Osteocyte (in vitro differentiated cells): ENCODE measurements at regions not wholly inside any gene's neighbourhood (a gene's known extent, or its start where the extent isn't known, plus 50 kb on each side); places are given as distances from the start of the nearest gene placed in this dataset.

Experiments
- DNase-seq: peaks from one replicate; pipeline ENCODE4 v3.0.0; 2021; ENCODE audit warnings: mixed read lengths; ENCODE audit not compliant: unreplicated experiment; ENCODE audit errors: extremely low spot score
- H3K27ac Mint-ChIP-seq: one replicate; pipeline ENCODE4 v1.8.0; 2021; ENCODE audit warnings: mild to moderate bottlenecking, mixed read lengths; ENCODE audit not compliant: unreplicated experiment
- H3K27me3 Mint-ChIP-seq: one replicate; pipeline ENCODE4 v1.8.0; 2021; ENCODE audit warnings: mixed read lengths; ENCODE audit not compliant: unreplicated experiment
- H3K36me3 Mint-ChIP-seq: one replicate; pipeline ENCODE4 v1.8.0; 2021; ENCODE audit warnings: mixed read lengths; ENCODE audit not compliant: unreplicated experiment
- H3K4me1 Mint-ChIP-seq: one replicate; pipeline ENCODE4 v1.8.0; 2021; ENCODE audit warnings: mixed read lengths; ENCODE audit not compliant: unreplicated experiment
- H3K4me3 Mint-ChIP-seq: one replicate; pipeline ENCODE4 v1.8.0; 2021; ENCODE audit warnings: mild to moderate bottlenecking, moderate library complexity, mixed read lengths; ENCODE audit not compliant: unreplicated experiment
- H3K9me3 Mint-ChIP-seq: one replicate; pipeline ENCODE4 v1.8.0; 2021; ENCODE audit warnings: mixed read lengths; ENCODE audit not compliant: unreplicated experiment
- CTCF ChIP-seq: fragments of 200-600 bp; sonication (generic); IDR thresholded peaks from 2 replicates; pipeline ENCODE4 v1.5.0; 2021; ENCODE audit warnings: antibody characterized with exemption, mild to moderate bottlenecking, moderate library complexity

GRCh38 chr6:26199773-26200764, 112.8 kb downstream of the HFE start:
- Mint-ChIP-seq H3K4me1 (peaks cover 48% of the 10 kb centered on the region), H3K27me3 (no peaks in the 10 kb centered on the region), H3K9me3 (no peaks in the 10 kb centered on the region), H3K36me3 (peaks cover 2% of the 10 kb centered on the region), H3K27ac (peak overlapping the region; percentile 99), H3K4me3 (peak overlapping the region; percentile 81)
- TF ChIP-seq CTCF, result no peak
- no peak for DNase-seq

GRCh38 chr6:26200918-26201721, 113.9 kb downstream of the HFE start:
- no peak for TF ChIP-seq CTCF
- DNase-seq, result no peak
- peaks cover 40% of the 10 kb centered on the region for H3K4me1 Mint-ChIP-seq
- H3K27ac Mint-ChIP-seq, result no peak overlapping the region
- no peaks in the 10 kb centered on the region for H3K27me3 Mint-ChIP-seq
- peaks cover 2% of the 10 kb centered on the region for H3K36me3 Mint-ChIP-seq
- no peak overlapping the region for H3K4me3 Mint-ChIP-seq
- H3K9me3 Mint-ChIP-seq, result no peaks in the 10 kb centered on the region

GRCh38 chr6:26202201-26202611, 115.0 kb downstream of the HFE start:
- Mint-ChIP-seq H3K27me3 (no peaks in the 10 kb centered on the region), H3K36me3 (peaks cover 2% of the 10 kb centered on the region), H3K9me3 (no peaks in the 10 kb centered on the region), H3K4me3 (no peak overlapping the region), H3K27ac (no peak overlapping the region), H3K4me1 (peaks cover 33% of the 10 kb centered on the region)
- no peak for DNase-seq
- no peak for TF ChIP-seq CTCF

- Mint-ChIP-seq H3K4me3 (peak overlapping the region; percentile 60), H3K9me3 (no peaks in the 10 kb centered on the region), H3K4me1 (peaks cover 27% of the 10 kb centered on the region), H3K36me3 (peaks cover 2% of the 10 kb centered on the region), H3K27me3 (no peaks in the 10 kb centered on the region), H3K27ac (no peak overlapping the region)
- no peak for DNase-seq
- TF ChIP-seq CTCF, result no peak
Measured at GRCh38 chr6:26202811-26203583, 115.8 kb downstream of the HFE start.
